Ectodermal cell (in vitro differentiated cells): ENCODE measurements at regions not wholly inside any gene's neighbourhood (a gene's known extent, or its start where the extent isn't known, plus 50 kb on each side); places are given as distances from the start of the nearest gene placed in this dataset.

Experiments
- H3K27ac ChIP-seq: 2 replicates; pipeline ENCODE4 v1.7.0; 2013; ENCODE audit warnings: mild to moderate bottlenecking, low read depth, low read length; ENCODE audit not compliant: insufficient read depth, poor library complexity, severe bottlenecking
- H3K27me3 ChIP-seq: 2 replicates; pipeline ENCODE4 v1.7.0; 2013; ENCODE audit warnings: mild to moderate bottlenecking, low read length; ENCODE audit not compliant: insufficient read depth, control insufficient read depth, poor library complexity, severe bottlenecking
- H3K36me3 ChIP-seq: one replicate; pipeline ENCODE4 v1.7.0; 2013; ENCODE audit warnings: low read length; ENCODE audit not compliant: control insufficient read depth, insufficient read depth
- H3K4me1 ChIP-seq: one replicate; pipeline ENCODE4 v1.7.0; 2013; ENCODE audit warnings: low read length; ENCODE audit not compliant: control insufficient read depth, insufficient read depth
- H3K4me3 ChIP-seq: 2 replicates; pipeline ENCODE4 v1.7.0; 2013; ENCODE audit warnings: low read depth, low read length, control low read depth; ENCODE audit not compliant: insufficient read depth
- H3K9me3 ChIP-seq: 2 replicates; pipeline ENCODE4 v1.7.0; 2013; ENCODE audit warnings: mild to moderate bottlenecking, low read length, moderate library complexity; ENCODE audit not compliant: control insufficient read depth
- WGBS, 2 experiments: methylation state at CpG; one replicate each; pipeline ENCODE4 v1.1.7; 2013; ENCODE audit warnings: missing lambda C conversion rate in 2 of 2; 5-methylcytosine and 5-hydroxymethylcytosine counted together

DNA sequence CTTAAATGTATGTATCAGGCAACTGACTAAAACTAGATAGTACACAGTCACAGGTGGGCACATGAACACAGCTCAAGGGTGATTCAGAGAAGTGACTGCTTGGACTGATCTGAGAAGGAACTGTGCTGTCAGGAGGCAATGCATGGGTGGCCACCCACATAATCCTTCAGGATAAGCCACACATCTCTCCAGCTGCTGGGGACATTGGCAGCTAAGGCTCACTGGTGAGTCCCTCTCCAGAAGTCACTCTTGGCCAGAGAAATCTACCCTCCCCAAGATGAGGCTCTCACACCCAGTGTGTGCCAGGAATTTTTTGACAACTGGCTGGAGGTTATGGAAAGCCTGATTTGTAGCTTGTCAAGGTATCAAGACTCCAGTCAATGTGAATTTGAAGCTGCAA, 302.4 kb upstream of the NEBL start:
- Histone ChIP-seq H3K4me1 (no peaks in the 10 kb centered on the region), H3K4me3 (no peak overlapping the region), H3K27me3 (no peaks in the 10 kb centered on the region), H3K36me3 (no peaks in the 10 kb centered on the region), H3K9me3 (no peaks in the 10 kb centered on the region), H3K27ac (no peak overlapping the region)

DNA sequence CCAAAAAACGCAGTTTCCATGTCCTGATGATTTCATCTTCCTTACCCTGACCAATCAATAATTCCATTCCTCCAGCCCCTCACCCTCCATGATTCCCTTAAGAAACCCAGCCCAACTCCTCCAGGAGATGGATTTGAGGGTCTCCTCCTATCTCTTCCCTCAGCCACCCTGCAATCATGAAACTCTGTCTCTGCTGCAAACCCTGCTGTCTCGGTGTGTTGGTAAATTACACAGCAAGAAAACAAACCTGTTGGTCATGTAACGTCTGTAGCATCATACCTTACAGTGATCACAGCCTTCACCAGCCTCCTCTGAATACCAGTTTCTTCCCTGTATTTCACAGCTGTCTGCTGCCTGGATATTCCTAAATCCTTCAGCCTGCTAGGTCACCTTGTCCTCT, 300.7 kb upstream of the NEBL start:
- Histone ChIP-seq H3K4me3 (no peak overlapping the region), H3K9me3 (no peaks in the 10 kb centered on the region), H3K27ac (no peak overlapping the region), H3K27me3 (no peaks in the 10 kb centered on the region), H3K4me1 (no peaks in the 10 kb centered on the region), H3K36me3 (no peaks in the 10 kb centered on the region)
- WGBS, 2 experiments, result 90 to 96% methylated on average over 3 of the region's 3 CpGs

DNA sequence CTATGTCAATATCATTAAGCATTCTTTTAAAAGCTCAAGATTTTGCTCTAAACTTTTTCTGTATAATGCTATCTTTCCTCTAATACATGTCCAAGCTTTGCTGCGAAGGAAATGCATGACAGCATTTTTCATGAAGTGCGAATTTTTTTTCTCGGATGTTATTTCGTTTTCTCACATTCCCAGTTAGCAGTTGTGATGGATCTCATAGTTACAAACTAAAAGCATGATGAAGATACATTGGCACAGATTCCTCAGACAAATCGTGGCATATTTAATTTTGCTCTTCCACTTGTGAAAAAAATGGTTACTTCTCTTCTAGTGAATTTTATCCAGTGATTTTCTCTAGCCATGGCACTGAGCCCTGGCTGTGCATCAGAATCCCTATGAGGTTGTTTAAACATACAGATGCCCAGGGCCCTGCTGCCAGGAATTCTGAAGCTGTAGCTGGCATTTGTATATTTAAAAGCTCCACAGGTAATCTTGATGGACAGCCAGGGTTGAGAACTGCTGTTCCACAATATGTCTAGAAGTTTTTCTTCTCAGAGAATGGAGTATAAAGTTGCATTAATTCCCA, 299.8 kb upstream of the NEBL start:
- no peak overlapping the region for H3K4me3 ChIP-seq
- no peaks in the 10 kb centered on the region for H3K27me3 ChIP-seq
- H3K36me3 ChIP-seq, result no peaks in the 10 kb centered on the region
- H3K9me3 ChIP-seq, result no peaks in the 10 kb centered on the region
- H3K27ac ChIP-seq, result no peak overlapping the region
- no peaks in the 10 kb centered on the region for H3K4me1 ChIP-seq
- 96 to 98% methylated on average over 5 of the region's 5 CpGs for WGBS, 2 experiments

DNA sequence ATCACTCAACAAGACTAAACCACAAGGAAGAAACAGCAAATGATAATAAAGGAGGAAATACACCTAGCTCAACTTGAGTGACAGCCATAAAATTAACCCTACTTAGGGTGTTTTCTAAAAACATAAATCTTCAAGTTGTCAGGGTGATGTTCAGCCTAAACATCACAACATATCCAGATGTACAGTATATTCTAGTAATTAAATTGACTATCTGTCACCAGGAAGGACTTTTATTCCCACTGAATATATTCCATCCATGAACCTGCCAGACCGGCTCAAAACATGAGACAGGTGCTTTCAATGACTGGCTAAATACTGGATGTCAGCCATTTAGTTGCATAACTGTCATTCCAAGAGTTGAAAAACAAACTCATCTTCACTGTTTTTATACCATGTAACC, 298.1 kb upstream of the NEBL start:
- Histone ChIP-seq H3K27me3 (no peaks in the 10 kb centered on the region), H3K27ac (no peak overlapping the region), H3K4me3 (no peak overlapping the region), H3K4me1 (no peaks in the 10 kb centered on the region), H3K9me3 (no peaks in the 10 kb centered on the region), H3K36me3 (no peaks in the 10 kb centered on the region)
- WGBS, 2 experiments, result 98 to 100% methylated on average over 1 of the region's 1 CpG

DNA sequence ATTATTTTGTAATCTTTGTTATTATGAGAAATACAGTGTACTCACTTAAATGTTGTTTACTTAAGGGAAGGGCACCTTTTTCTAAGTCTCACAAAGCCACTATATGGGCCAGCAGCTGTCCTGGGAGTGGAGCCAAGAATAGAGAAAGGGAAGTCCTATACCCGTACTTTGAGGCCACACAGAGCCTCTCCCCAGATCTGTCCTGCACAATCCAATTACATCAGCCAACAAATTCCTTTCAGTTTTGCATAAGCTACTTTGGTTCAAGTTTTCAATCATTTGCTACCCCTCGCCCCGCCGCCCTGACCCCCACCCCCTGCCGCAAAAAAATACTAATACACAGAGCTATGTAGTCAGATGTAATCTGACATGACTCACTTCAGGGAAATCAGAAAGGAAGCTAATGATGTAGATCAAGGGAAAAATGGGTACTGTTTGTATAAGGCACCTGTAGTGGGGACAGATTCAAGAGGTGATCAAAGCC, 297.4 kb upstream of the NEBL start:
- 91 to 95% methylated on average over 4 to 5 of the region's 5 CpGs for WGBS, 2 experiments
- Histone ChIP-seq H3K4me3 (no peak overlapping the region), H3K27ac (no peak overlapping the region), H3K27me3 (no peaks in the 10 kb centered on the region), H3K9me3 (no peaks in the 10 kb centered on the region), H3K4me1 (no peaks in the 10 kb centered on the region), H3K36me3 (no peaks in the 10 kb centered on the region)

DNA sequence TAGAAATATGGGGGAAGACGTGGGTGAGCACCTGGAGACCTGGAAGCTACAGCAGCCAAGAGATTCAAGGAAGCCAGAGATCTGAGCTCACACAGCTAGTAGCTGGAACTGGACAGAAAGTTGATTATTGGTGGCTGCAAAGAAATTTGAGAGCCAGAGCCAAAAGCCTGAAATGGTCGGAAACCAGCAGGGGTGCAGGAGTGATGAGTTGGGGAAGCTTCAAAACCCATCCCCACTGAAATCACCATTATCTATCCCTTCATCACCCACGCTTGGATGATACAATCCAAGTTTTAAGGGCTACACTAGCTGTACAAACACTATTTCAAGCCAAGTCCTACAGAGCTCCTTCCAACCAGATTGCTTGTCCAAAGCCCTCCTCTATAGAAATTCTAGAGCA, 296.1 kb upstream of the NEBL start:
- Histone ChIP-seq H3K4me1 (no peaks in the 10 kb centered on the region), H3K36me3 (no peaks in the 10 kb centered on the region), H3K27me3 (no peaks in the 10 kb centered on the region), H3K4me3 (no peak overlapping the region), H3K9me3 (no peaks in the 10 kb centered on the region), H3K27ac (no peak overlapping the region)
- 74 to 76% methylated on average over 3 of the region's 3 CpGs for WGBS, 2 experiments

DNA sequence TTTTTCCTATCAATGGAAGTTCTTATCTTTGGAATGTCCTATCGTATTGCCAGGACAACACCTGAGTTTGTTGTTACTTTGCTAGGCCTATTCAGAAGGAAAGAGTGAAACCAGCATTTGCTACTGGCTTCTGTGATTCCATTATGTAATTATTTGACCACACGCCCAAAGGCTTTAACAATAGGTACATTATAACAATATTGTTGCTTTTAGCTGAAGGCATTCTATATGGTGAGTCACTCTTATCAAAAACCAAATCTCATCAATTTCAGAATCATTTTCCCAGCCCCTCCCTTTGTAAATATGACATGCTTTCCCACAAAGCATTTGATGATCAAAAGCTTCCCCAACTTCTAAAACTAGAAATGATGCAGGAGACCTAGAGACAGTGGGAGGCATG, 294.4 kb upstream of the NEBL start:
- WGBS, 2 experiments, result 98 to 100% methylated on average over 1 of the region's 2 CpGs
- Histone ChIP-seq H3K4me1 (no peaks in the 10 kb centered on the region), H3K27me3 (no peaks in the 10 kb centered on the region), H3K4me3 (no peak overlapping the region), H3K9me3 (no peaks in the 10 kb centered on the region), H3K36me3 (no peaks in the 10 kb centered on the region), H3K27ac (no peak overlapping the region)

DNA sequence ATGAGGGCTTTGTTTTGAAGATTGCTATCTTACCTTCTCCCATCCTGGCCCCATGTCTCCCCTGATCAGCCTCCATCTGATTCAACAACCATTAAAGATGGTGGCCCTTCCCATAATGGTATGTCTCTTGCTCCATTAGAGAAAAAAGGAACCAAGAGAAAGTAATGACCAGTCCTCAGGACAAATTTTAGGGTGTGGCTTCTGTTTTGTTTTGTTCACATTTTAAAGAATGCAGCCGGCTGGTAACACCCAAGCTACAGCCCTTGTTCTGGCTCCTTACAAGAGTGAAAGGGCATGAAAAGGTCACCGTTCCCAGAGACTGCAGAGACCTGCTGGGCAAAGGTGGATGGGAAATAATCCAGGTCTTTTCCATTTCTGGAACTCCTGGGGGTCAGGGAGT, 287.9 kb upstream of the NEBL start:
- no peaks in the 10 kb centered on the region for H3K9me3 ChIP-seq
- H3K4me1 ChIP-seq, result peaks cover 6% of the 10 kb centered on the region
- 84% methylated on average over 2 of the region's 2 CpGs for WGBS, 2 experiments
- no peak overlapping the region for H3K27ac ChIP-seq
- no peaks in the 10 kb centered on the region for H3K27me3 ChIP-seq
- no peak overlapping the region for H3K4me3 ChIP-seq
- H3K36me3 ChIP-seq, result no peaks in the 10 kb centered on the region

DNA sequence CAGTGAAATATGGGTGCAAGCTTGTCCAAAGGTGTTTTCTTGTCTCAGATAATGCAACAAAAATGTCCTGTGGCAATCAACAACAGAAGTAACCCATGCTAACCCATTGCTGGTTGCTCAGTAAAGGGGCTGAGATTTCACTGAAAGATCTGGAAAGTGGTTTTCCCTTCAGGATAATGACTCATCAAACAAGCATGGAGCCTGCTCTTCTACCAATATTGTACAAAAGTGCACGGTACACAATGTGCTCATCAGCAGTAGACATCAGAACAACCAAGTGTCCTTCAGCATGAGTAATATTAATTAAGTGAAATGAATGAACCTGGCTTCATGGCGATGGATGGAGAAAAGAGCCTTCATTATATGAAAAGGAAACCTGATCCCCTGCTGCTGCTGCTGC, 287.1 kb upstream of the NEBL start:
- WGBS, 2 experiments, result 86 to 93% methylated on average over 2 of the region's 2 CpGs
- Histone ChIP-seq H3K9me3 (peaks cover 2% of the 10 kb centered on the region), H3K36me3 (no peaks in the 10 kb centered on the region), H3K4me3 (no peak overlapping the region), H3K27me3 (no peaks in the 10 kb centered on the region), H3K4me1 (peaks cover 6% of the 10 kb centered on the region), H3K27ac (no peak overlapping the region)

DNA sequence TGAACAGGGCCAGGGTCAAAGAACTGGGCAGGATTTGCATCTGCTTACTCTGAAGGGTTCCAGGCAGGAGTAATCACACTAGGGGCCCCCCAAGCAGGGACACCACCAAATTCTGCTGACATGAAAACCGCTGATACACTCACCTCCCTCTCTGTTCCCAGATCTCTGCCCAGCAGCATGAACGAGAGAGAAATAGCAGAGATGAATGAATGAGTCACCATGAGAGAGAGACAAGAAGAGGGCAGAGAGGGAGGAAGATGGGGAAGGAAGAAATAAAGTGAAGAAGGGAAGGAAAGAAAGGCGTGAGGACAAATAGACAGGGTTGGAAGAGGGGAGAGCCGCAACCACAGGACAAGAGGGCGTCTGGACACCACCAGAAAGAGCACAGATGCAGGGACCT, 285.9 kb upstream of the NEBL start:
- H3K9me3 ChIP-seq, result peaks cover 2% of the 10 kb centered on the region
- H3K36me3 ChIP-seq, result no peaks in the 10 kb centered on the region
- H3K4me3 ChIP-seq, result no peak overlapping the region
- H3K27ac ChIP-seq, result no peak overlapping the region
- WGBS, 2 experiments, result 90 to 91% methylated on average over 5 of the region's 5 CpGs
- H3K27me3 ChIP-seq, result no peaks in the 10 kb centered on the region
- peaks cover 6% of the 10 kb centered on the region for H3K4me1 ChIP-seq

DNA sequence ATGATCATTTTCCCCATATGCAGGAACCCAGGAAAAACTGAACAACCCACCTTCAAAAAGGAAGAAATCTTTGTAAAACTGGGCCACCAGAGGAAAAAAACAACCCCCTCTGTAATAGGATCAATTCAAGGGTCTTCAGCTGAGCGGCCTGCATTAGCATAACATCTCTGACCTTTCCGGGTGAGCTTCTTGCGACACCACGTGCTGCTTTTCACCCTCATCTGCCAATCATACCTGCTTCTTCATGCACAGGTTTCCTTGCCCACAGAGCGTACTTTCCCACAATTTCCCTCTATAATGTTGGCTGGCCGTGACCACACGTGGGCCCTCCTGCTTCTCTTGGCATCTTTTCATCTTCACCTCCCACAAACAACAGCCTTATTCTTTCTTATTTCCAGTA, 284.3 kb upstream of the NEBL start:
- Histone ChIP-seq H3K4me3 (no peak overlapping the region), H3K4me1 (peaks cover 6% of the 10 kb centered on the region), H3K36me3 (no peaks in the 10 kb centered on the region), H3K27ac (no peak overlapping the region), H3K9me3 (peaks cover 2% of the 10 kb centered on the region), H3K27me3 (no peaks in the 10 kb centered on the region)
- 77 to 78% methylated on average over 7 of the region's 7 CpGs for WGBS, 2 experiments
